GM18951 (cell line): ENCODE measurements at regions not wholly inside any gene's neighbourhood (a gene's known extent, or its start where the extent isn't known, plus 50 kb on each side); places are given as distances from the start of the nearest gene placed in this dataset.

ENCODE experiments used
- POLR2A ChIP-seq: IDR thresholded peaks from 4 replicates; pipeline ENCODE4 v1.6.1; 2011; ENCODE audit warnings: mild to moderate bottlenecking; ENCODE audit not compliant: insufficient read length, insufficient read depth; ENCODE audit errors: extremely low read depth
- in situ Hi-C: fragments of 300-500 bp; cut with MboI; formaldehyde crosslinking; loops from one replicate; pipeline ENCODE4 v1.12.0; 2022; ENCODE audit warnings: low sequenced_read_pairs, mixed read lengths, inconsistent platforms; ENCODE audit not compliant: unreplicated experiment

- in situ Hi-C loops: no loop called here
These were observed 484.0 kb upstream of the FZD8 start for GRCh38 chr10:36126076-36126475.

GRCh38 chr10:36119455-36119854 lies 477.4 kb upstream of the FZD8 start:
- no peak for TF ChIP-seq POLR2A
- in situ Hi-C loops: no loop called here

More at GRCh38 chr10:36126076-36126475, 484.0 kb upstream of the FZD8 start:
- TF ChIP-seq POLR2A: no peak

- in situ Hi-C loops: no loop called here
- TF ChIP-seq POLR2A: no peak
These were observed 476.2 kb upstream of the FZD8 start for GRCh38 chr10:36118314-36118713.

GRCh38 chr10:36117890-36118289 lies 475.8 kb upstream of the FZD8 start:
- no peak for TF ChIP-seq POLR2A
- in situ Hi-C loops: no loop called here

GRCh38 chr10:36117231-36117630 lies 475.1 kb upstream of the FZD8 start:
- in situ Hi-C loops: no loop called here
- no peak for TF ChIP-seq POLR2A

GRCh38 chr10:36116731-36117130 lies 474.6 kb upstream of the FZD8 start:
- in situ Hi-C loops: no loop called here
- no peak for TF ChIP-seq POLR2A

GRCh38 chr10:36116040-36116439 lies 473.9 kb upstream of the FZD8 start:
- in situ Hi-C loops: no loop called here
- TF ChIP-seq POLR2A: no peak

- in situ Hi-C loops: no loop called here
- TF ChIP-seq POLR2A: no peak
These were observed 473.3 kb upstream of the FZD8 start for GRCh38 chr10:36115364-36115763.

- in situ Hi-C loops: no loop called here
- no peak for TF ChIP-seq POLR2A
These were observed 472.8 kb upstream of the FZD8 start for GRCh38 chr10:36114913-36115312.

- in situ Hi-C loops: no loop called here
- TF ChIP-seq POLR2A: no peak
These were observed 472.0 kb upstream of the FZD8 start for GRCh38 chr10:36114141-36114540.

- TF ChIP-seq POLR2A: no peak
- in situ Hi-C loops: no loop called here
These were observed 469.6 kb upstream of the FZD8 start for GRCh38 chr10:36111676-36112075.

- in situ Hi-C loops: no loop called here
These were observed 468.0 kb upstream of the FZD8 start for GRCh38 chr10:36110097-36110496.

GRCh38 chr10:36109399-36110023 lies 467.4 kb upstream of the FZD8 start:
- no peak for TF ChIP-seq POLR2A
- in situ Hi-C loops: no loop called here

More at GRCh38 chr10:36110097-36110496, 468.0 kb upstream of the FZD8 start:
- no peak for TF ChIP-seq POLR2A

- in situ Hi-C loops: no loop called here
- TF ChIP-seq POLR2A: no peak
These were observed 455.6 kb upstream of the FZD8 start for GRCh38 chr10:36097696-36098095.

- no peak for TF ChIP-seq POLR2A
- in situ Hi-C loops: no loop called here
These were observed 454.5 kb upstream of the FZD8 start for GRCh38 chr10:36096576-36096975.
